Activated naive CD4-positive, alpha-beta T cell treated with anti-CD3 and anti-CD28 coated beads for 36 hours (primary cell): ENCODE measurements at regions not wholly inside any gene's neighbourhood (a gene's known extent, or its start where the extent isn't known, plus 50 kb on each side); places are given as distances from the start of the nearest gene placed in this dataset.

ENCODE experiments used
- CTCF ChIA-PET: fragments of 350-600 bp; sonication (Branson Sonifier 250); formaldehyde crosslinking; loops from one replicate; lab custom pipeline; 2021; ENCODE audit warnings: antibody characterized with exemption; lab: Charles Lee
- DNase-seq: peaks from one replicate; pipeline ENCODE4 v3.0.0-alpha.2; 2020
- H3K27ac Mint-ChIP-seq: one replicate; pipeline ENCODE4 v1.8.0; 2021; ENCODE audit warnings: mild to moderate bottlenecking, mixed read lengths
- H3K27me3 Mint-ChIP-seq: one replicate; pipeline ENCODE4 v1.8.0; 2021; ENCODE audit warnings: low read depth, mixed read lengths
- H3K36me3 Mint-ChIP-seq: one replicate; pipeline ENCODE4 v1.8.0; 2021; ENCODE audit warnings: low read depth, mixed read lengths
- H3K4me1 Mint-ChIP-seq: one replicate; pipeline ENCODE4 v1.8.0; 2021; ENCODE audit warnings: low read depth, mixed read lengths
- H3K4me3 Mint-ChIP-seq: one replicate; pipeline ENCODE4 v1.8.0; 2021; ENCODE audit warnings: mild to moderate bottlenecking, moderate library complexity, mixed read lengths
- H3K9me3 Mint-ChIP-seq: one replicate; pipeline ENCODE4 v1.8.0; 2021; ENCODE audit warnings: mixed read lengths
- intact Hi-C: fragments of 100-400 bp; cut with micrococcal nuclease; formaldehyde crosslinking; loops from one replicate; pipeline ENCODE4 v1.15.1; 2023

DNA sequence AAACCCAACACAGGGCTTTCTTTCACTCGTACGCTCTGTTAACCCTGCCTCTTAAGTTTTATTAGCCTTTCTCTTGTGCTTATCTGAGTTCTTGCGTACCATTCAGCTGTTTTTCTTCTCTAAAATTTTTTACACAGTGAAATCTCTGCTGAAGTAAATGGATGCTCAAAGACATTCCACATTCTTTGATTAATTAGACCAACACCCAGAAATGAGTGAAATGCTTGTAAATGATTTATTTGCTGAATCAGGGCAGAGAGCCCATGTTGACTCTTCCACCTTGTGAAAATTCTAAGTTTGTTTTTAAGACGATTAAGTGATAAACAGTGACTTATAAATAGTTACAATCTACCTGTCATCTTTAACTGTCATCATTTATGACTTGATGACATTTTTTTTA lies 156.7 kb downstream of the ACTL8 start:
- CTCF ChIA-PET = no interaction called here
- Mint-ChIP-seq H3K4me3 (no peak overlapping the region), H3K27ac (no peak overlapping the region), H3K27me3 (peaks cover 33% of the 10 kb centered on the region), H3K36me3 (no peaks in the 10 kb centered on the region), H3K9me3 (no peaks in the 10 kb centered on the region), H3K4me1 (no peaks in the 10 kb centered on the region)
- no peak for DNase-seq
- intact Hi-C loops = loop anchor here (10.0 kb wide), 1 partner anchor 257 kb away; no protein-coding TSS in a partner anchor

DNA sequence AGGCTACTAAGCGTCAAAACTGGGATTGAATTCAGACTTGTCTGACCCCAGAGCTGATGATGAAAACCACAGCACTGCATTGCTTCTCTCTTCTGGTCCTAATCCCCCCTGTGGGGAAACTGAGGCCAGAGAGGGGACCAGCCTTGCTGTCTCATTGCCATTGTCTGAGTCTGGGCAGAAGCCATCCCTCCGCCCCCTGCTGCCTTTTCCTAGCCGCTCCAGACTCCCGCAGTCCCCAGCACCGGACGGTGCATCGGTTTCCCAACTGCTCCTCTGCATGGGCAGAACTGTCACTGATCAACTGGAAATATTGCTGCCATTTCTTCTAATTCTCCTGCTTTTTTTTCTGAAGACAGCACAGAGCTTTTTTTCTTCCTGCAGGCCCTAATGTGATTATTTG lies 157.4 kb downstream of the ACTL8 start:
- intact Hi-C loops = loop anchor here (10.0 kb wide), 1 partner anchor 258 kb away; no protein-coding TSS in a partner anchor
- DNase-seq = no peak

DNA sequence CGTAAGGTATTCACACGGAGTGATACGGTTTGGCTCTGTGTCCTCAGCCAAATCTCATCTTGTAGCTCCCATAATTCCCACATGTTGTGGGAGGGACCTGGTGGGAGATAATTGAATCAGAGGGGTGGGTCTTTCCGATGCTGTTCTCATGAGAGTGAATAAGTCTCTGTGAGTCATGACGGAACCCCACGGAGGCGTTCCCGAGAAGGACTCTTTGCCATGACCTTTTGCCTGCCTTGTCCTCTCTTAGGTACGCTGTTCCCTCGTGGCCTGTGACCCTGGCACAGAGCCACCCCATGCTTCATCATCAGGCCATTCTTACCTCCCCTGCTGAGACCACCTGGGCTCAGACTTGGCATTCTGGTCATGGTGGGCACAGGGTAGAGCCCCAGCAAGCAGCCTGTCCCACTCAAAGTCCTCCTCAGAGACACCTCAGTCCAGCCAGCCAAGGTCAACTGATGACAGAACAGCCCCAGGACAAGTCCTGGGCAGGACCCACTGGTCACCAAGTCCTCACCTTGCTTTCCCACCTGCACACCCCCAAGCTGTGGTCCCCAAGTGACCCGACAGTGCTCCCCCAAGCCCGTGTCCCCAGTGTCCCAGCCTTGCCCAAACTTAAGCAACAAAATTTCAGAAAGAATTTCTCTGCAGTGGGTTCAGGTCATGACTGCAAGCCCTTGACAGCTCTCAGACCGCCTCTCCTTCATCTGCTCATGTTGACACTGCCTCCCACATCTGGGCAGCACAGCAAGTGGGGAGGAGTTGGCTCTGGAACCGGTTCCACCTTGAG lies 158.4 kb downstream of the ACTL8 start:
- intact Hi-C loops = loop anchor here (10.0 kb wide), 1 partner anchor 259 kb away; no protein-coding TSS in a partner anchor
- CTCF ChIA-PET = no interaction called here
- Mint-ChIP-seq H3K4me1 (no peaks in the 10 kb centered on the region), H3K27me3 (peaks cover 39% of the 10 kb centered on the region), H3K9me3 (no peaks in the 10 kb centered on the region), H3K27ac (no peak overlapping the region), H3K36me3 (no peaks in the 10 kb centered on the region), H3K4me3 (no peak overlapping the region)
- no peak for DNase-seq

More for the DNA sequence above, 157.4 kb downstream of the ACTL8 start:
- Mint-ChIP-seq H3K36me3 (no peaks in the 10 kb centered on the region), H3K4me1 (no peaks in the 10 kb centered on the region), H3K27ac (no peak overlapping the region), H3K4me3 (no peak overlapping the region), H3K27me3 (peaks cover 36% of the 10 kb centered on the region), H3K9me3 (no peaks in the 10 kb centered on the region)
- CTCF ChIA-PET = no interaction called here

DNA sequence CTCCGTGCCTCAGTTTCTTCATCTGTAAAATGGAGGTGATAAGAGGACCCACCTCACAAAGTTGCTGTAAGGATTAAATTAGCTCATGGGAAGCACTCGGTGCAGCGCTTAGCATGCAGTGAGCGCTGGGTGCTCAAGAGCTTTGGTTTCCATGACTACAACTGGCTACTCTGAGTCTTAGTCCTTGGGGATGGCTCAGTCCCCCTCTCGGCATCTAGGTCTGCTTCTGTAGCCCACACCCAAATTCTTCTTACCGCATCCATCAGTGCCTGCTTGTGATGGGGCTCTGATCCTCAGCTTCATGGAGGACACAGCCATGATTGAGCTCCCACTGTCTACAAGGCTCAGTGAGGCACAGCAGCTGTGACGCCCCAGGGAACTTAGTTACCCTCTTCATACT lies 159.0 kb downstream of the ACTL8 start:
- Mint-ChIP-seq H3K27me3 (peaks cover 39% of the 10 kb centered on the region), H3K36me3 (no peaks in the 10 kb centered on the region), H3K27ac (no peak overlapping the region), H3K4me3 (no peak overlapping the region), H3K4me1 (no peaks in the 10 kb centered on the region), H3K9me3 (no peaks in the 10 kb centered on the region)
- intact Hi-C loops = loop anchor here (10.0 kb wide), 1 partner anchor 259 kb away; no protein-coding TSS in a partner anchor
- CTCF ChIA-PET = no interaction called here
- DNase-seq = no peak

DNA sequence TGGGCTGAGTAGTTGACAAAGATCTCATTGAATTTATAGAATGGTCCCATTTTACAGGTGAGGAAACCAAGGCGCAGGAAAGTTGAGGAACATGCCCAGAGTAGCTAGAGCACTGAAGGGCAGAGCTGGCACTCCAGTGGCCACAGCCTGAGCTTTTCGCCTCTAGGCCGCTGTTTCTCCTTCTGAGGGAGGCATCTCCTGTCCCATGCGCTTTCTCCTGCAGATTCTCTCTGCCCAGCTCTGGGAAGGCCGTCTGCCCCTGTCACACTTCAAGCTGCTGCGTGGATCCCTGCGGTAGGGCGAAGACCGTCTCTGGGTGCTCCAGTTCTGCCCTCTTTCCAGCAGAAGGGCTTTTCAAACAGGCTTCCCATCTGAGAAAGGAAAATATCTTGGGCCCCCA lies 159.9 kb downstream of the ACTL8 start:
- no peak for DNase-seq
- Mint-ChIP-seq H3K27me3 (peaks cover 39% of the 10 kb centered on the region), H3K9me3 (no peaks in the 10 kb centered on the region), H3K4me1 (no peaks in the 10 kb centered on the region), H3K4me3 (no peak overlapping the region), H3K27ac (no peak overlapping the region), H3K36me3 (no peaks in the 10 kb centered on the region)
- CTCF ChIA-PET = no interaction called here
- intact Hi-C loops = loop anchor here (10.0 kb wide), 1 partner anchor 260 kb away; no protein-coding TSS in a partner anchor

DNA sequence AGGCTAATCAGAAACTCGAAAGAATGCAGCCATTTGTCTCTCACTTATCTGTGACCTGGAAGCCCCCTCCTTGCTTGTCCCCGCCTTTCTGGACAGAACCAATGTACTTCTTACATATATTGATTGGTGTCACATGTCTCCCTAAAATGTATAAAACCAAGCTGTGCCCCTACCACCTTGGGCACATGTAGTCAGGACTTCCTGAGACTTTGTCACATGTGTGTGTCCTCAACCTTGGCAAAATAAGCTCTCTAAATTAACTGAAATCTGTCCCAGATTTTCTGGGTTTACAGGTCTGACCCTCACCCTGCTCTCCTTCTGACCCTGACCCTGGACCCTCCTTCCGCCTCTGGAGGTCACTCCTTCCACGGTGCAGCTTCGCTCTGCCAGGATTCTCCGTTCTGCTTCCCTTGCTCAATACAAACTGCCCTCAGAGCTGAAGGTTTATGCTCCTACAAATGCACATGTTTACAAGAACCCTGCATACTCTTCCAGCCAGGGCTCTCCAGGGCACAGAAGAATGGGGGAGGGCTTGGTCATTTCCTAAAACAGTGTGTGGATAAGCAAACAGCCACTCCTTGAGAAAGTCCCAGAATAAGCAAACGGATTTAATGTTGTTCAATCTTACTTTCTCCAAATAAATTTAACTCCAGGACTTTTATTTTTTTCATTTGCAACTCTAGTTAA lies 160.5 kb downstream of the ACTL8 start:
- Mint-ChIP-seq H3K4me1 (no peaks in the 10 kb centered on the region), H3K27me3 (peaks cover 36% of the 10 kb centered on the region), H3K4me3 (no peak overlapping the region), H3K27ac (no peak overlapping the region), H3K36me3 (no peaks in the 10 kb centered on the region), H3K9me3 (no peaks in the 10 kb centered on the region)
- DNase-seq = no peak
- intact Hi-C loops = loop anchor here (10.0 kb wide), 1 partner anchor 261 kb away; no protein-coding TSS in a partner anchor
- CTCF ChIA-PET = no interaction called here

DNA sequence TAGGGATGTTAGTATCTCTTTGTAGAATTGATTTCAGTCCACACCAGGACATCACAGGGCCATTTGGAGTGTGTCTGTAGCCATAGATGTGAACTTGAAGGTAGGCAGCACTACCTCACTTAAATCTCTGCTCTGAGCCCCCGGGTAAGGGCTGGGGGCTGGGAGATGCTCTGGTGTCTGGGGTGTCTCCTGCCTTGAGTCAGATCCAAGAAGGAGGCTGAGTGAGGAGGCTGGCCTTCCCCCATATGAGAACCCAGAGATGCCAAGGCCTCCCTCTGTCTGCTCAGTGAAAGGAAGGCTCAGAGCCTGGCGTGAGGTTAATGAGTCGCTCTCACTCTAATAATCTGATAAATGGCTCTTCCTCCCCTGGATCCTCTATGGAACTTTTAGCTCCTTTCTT lies 161.6 kb downstream of the ACTL8 start:
- Mint-ChIP-seq H3K4me3 (no peak overlapping the region), H3K27me3 (peaks cover 35% of the 10 kb centered on the region), H3K27ac (no peak overlapping the region), H3K9me3 (no peaks in the 10 kb centered on the region), H3K4me1 (no peaks in the 10 kb centered on the region), H3K36me3 (no peaks in the 10 kb centered on the region)
- DNase-seq = no peak
- intact Hi-C loops = loop anchor here (10.0 kb wide), 1 partner anchor 262 kb away; no protein-coding TSS in a partner anchor
- CTCF ChIA-PET = no interaction called here

DNA sequence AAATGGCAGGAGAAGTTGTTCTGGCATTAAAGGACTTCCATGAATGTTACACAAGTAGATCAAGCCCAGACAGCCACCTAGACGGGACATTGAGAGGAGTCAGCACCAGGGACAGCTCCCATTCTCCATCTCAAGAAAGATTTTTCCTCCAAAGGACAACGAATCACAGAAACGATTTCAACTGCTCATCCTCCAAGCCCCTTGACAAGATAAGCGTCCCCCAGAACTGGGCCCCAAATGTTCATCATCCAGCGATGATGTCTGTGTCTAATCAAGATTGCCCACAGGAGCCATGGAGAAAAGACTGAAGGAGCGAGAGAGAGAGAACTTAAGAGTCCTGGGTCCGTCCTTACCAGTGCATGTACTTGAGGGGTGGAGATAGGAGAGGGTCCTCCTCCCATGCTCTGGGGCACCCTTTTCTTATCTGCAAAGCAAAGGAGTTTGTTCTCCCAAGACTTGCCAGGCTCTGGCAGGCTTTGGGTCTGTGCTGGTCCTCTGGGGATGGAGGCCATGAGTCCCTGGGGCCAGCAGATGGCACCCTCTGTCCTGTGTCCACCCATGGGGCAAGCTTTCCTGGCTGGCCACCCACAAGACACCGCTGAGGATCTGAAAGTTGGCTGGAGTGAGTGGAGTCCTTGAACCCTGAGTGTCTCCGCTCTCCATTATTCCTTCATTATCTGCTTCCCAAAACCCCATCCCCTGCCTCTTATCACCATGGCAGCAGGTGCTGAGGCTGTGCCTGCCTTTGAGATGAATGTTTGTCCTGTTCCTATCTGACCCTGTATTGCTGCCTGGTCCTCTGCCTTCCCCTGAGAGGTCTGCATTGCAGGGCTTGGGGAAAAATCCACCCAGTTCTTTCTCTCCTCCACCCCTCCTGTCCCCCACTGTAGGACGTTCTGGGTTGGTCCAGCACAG lies 164.6 kb downstream of the ACTL8 start:
- Mint-ChIP-seq H3K4me1 (no peaks in the 10 kb centered on the region), H3K9me3 (no peaks in the 10 kb centered on the region), H3K4me3 (no peak overlapping the region), H3K36me3 (no peaks in the 10 kb centered on the region), H3K27me3 (peaks cover 24% of the 10 kb centered on the region), H3K27ac (no peak overlapping the region)
- intact Hi-C loops = loop anchor here (10.0 kb wide), 1 partner anchor 265 kb away; no protein-coding TSS in a partner anchor
- DNase-seq = peak; percentile 39
- CTCF ChIA-PET = no interaction called here

DNA sequence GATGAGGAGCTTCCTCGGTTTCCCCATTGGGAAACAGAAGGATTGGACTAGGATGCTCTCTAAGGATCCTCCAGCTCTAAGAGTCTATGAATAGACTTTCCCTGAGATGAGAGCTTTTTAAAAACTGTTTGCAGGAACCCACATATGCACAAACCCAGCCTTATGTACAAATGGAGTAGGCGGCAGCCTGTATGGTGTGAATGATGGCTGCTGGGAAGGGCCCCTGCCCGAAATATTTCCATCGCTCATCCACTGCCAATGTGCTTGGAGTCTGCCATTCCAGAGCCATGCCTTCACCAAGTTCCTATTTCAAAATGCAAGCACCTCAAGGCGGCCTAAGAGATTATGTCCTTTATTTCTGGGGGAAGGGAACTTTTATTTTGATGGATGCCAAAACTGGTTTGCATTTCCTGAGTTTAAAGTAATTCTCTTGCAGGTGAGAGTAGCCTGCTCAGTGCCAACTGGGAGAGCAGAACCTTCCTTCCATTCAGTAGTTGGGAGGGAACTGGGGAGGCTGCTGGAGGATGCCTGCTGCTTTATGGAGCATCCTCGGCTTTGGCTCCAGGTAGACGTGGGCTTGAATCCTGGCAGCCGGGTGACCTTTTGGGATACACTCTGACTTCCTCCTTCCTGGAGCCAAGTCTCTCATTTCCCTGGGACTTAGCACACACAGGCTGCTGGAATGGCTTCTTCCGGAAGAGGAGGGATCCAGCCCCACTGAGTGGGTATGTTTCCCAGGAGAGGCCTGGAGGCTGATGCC lies 165.9 kb downstream of the ACTL8 start:
- Mint-ChIP-seq H3K4me1 (peaks cover 2% of the 10 kb centered on the region), H3K27me3 (peaks cover 20% of the 10 kb centered on the region), H3K27ac (no peak overlapping the region), H3K4me3 (no peak overlapping the region), H3K9me3 (no peaks in the 10 kb centered on the region), H3K36me3 (no peaks in the 10 kb centered on the region)
- intact Hi-C loops = no loop called here
- CTCF ChIA-PET = no interaction called here
- no peak for DNase-seq

DNA sequence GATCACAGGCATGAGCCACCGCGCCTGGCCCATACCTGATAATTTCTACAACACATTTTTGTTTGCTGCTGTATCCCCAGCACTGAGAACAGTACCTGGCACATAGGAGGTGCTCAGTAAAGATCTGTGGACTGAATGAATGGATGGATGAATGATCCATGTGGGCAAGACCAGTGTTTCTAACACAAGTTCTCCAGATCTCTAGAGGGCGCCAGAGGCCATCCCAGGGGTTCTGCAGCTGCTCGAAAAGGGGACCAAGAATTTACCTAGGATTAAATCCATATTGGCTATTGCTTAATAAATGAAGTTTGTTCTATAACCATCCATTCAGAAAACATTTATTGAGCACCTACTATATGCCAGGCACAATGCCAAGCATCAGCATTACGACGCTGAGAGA lies 167.7 kb downstream of the ACTL8 start:
- no peaks in the 10 kb centered on the region for H3K36me3 Mint-ChIP-seq
- H3K4me1 Mint-ChIP-seq = peaks cover 2% of the 10 kb centered on the region
- intact Hi-C loops = loop anchor here (1.0 kb wide), 1 partner anchor 177 kb away; no protein-coding TSS in a partner anchor
- no peak overlapping the region for H3K4me3 Mint-ChIP-seq
- DNase-seq = peak; percentile 43
- peaks cover 23% of the 10 kb centered on the region for H3K27me3 Mint-ChIP-seq
- CTCF ChIA-PET = interaction anchor here (1.0 to 1.3 kb wide), 3 partner anchors 48 to 655 kb away, joined by 3 to 8 read pairs (median 5); no protein-coding TSS in a partner anchor
- H3K27ac Mint-ChIP-seq = no peak overlapping the region
- H3K9me3 Mint-ChIP-seq = no peaks in the 10 kb centered on the region

DNA sequence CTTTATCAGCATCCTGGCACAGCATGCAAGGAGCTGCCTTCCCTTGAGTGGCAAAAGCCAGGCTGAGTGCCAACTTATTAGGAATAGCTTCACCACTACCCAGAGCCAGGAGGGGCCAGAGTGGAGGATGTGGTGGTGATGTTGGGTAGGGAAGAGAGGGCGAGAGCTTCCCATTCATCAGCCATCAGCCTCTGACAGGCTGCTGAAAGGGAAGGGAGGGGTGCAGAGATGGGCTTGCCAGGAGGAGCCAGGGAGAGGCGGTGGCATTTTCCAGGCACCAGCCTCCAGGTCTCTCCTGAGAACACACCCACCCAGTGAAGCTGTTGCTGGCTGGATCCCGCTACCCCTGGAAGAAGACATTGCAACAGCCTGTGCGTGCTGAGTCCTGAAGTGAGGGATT lies 168.5 kb downstream of the ACTL8 start:
- peaks cover 22% of the 10 kb centered on the region for H3K27me3 Mint-ChIP-seq
- intact Hi-C loops = loop anchor here (1.0 kb wide), 1 partner anchor 177 kb away; no protein-coding TSS in a partner anchor
- CTCF ChIA-PET = interaction anchor here (0.7 to 1.3 kb wide), 3 partner anchors 49 to 317 kb away, joined by 4 to 8 read pairs (median 5); no protein-coding TSS in a partner anchor

More for the DNA sequence above, 168.5 kb downstream of the ACTL8 start:
- no peaks in the 10 kb centered on the region for H3K9me3 Mint-ChIP-seq
- no peaks in the 10 kb centered on the region for H3K36me3 Mint-ChIP-seq
- no peak for DNase-seq
- H3K4me1 Mint-ChIP-seq = peaks cover 2% of the 10 kb centered on the region
- H3K4me3 Mint-ChIP-seq = no peak overlapping the region
- H3K27ac Mint-ChIP-seq = no peak overlapping the region
